Stomach smooth muscle (tissue), 2 donors: ENCODE measurements at regions not wholly inside any gene's neighbourhood (a gene's known extent, or its start where the extent isn't known, plus 50 kb on each side); places are given as distances from the start of the nearest gene placed in this dataset.

Experiments used
- H3K27ac ChIP-seq: one replicate; pipeline ENCODE4 v1.7.0; 2013; ENCODE audit warnings: mild to moderate bottlenecking, low read length, inconsistent platforms
- H3K27me3 ChIP-seq, 2 donors: one replicate each; pipeline ENCODE4 v1.7.0; 2013; ENCODE audit warnings: low read length in 2 of 2; ENCODE audit not compliant: insufficient read depth in 2 of 2, control insufficient read depth in 1 of 2
- H3K36me3 ChIP-seq, 2 donors: one replicate each; pipeline ENCODE4 v1.7.0; 2013; ENCODE audit warnings: low read length in 2 of 2; ENCODE audit not compliant: control insufficient read depth in 2 of 2, insufficient read depth in 2 of 2
- H3K4me1 ChIP-seq: one replicate; pipeline ENCODE4 v1.7.0; 2013; ENCODE audit warnings: low read length; ENCODE audit not compliant: control insufficient read depth, insufficient read depth
- H3K4me3 ChIP-seq, 2 donors: one replicate each; pipeline ENCODE4 v1.7.0; 2013; ENCODE audit warnings: low read length in 2 of 2
- H3K9ac ChIP-seq, 2 donors: one replicate each; pipeline ENCODE4 v1.7.0; 2013; ENCODE audit warnings: low read length in 2 of 2, mild to moderate bottlenecking in 1 of 2
- H3K9me3 ChIP-seq, 2 donors: one replicate each; pipeline ENCODE4 v1.7.0; 2013; ENCODE audit warnings: low read length in 2 of 2; ENCODE audit not compliant: control insufficient read depth in 2 of 2
- donor health status: healthy.
- donor health status: Pancreatic carcinoma.

DNA sequence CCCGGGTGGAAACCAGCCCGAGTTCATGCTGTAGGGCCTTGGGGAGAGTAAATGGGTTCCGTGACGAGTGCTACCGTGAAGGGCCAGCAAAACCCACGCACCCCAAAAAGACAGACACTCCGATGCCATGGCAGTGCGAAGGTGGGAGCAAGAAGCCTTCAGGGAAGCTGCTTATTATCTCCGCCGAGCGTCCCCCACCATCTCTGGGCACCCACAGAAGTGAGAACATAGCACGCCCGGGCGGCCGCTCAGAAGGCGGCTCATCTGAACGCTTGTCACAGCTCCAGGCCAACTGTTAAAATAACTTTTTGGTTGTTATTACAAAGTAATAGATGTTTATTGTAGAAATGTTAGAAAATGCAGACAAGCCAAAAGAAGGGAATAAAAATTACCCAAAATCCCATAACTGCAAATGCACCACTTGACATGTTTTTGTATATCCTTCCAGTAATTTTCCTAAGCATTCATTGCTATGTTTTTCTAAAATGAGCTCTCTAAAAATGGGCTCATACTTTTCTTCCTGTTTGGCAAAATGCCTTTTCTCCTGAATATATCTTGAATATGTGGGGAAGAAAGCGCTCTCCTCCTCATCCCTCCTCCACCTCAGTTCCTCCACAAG lies 234.9 kb downstream of the NPHP4 start:
- H3K9ac ChIP-seq: no peak overlapping the region
- no peaks in the 10 kb centered on the region for H3K36me3 ChIP-seq
- H3K27me3 ChIP-seq: peaks cover 3 to 17% of the 10 kb centered on the region in 2 donors
- no peaks in the 10 kb centered on the region for H3K4me1 ChIP-seq
- H3K27ac ChIP-seq: no peak overlapping the region
- no peak overlapping the region for H3K4me3 ChIP-seq
- no peaks in the 10 kb centered on the region for H3K9me3 ChIP-seq

DNA sequence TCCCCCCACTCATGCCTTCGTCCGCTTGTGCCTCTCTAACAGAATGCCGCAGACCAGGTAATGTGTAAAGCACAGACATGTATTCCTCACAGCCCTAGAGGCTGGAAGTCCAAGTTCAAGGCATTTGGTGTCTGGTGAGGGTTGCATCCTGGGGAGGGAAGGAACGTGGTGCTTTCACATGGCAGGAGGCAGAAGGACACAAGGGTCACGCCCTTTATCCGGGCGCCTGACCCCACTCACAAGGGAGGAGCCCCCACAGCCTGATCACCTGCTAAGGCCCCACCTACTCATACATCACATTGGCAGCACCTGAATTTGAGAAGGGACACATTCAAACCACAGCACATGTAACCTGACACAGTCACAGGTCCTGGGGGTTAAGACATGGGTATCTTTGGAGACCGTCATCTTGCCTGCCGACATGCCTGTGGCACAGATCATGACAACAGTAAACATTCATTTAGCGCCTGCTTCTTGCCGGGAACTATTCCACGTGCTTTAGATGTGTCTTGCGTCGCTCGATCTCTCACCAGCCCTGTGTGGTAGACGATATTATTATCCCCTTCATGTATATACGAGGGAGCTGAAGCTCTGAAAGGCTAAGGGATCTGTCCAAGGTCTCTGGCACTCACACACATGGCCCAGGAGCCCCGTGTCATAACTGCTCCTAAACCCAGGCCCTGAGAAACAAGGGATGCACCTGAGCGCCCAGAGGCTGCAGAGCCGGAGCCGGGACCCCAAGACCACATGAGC lies 235.6 kb downstream of the NPHP4 start:
- no peak overlapping the region for H3K27ac ChIP-seq
- no peaks in the 10 kb centered on the region for H3K36me3 ChIP-seq
- H3K27me3 ChIP-seq: peaks cover 3 to 21% of the 10 kb centered on the region in 2 donors
- H3K9me3 ChIP-seq: no peaks in the 10 kb centered on the region
- no peak overlapping the region for H3K9ac ChIP-seq
- no peaks in the 10 kb centered on the region for H3K4me1 ChIP-seq
- no peak overlapping the region for H3K4me3 ChIP-seq

DNA sequence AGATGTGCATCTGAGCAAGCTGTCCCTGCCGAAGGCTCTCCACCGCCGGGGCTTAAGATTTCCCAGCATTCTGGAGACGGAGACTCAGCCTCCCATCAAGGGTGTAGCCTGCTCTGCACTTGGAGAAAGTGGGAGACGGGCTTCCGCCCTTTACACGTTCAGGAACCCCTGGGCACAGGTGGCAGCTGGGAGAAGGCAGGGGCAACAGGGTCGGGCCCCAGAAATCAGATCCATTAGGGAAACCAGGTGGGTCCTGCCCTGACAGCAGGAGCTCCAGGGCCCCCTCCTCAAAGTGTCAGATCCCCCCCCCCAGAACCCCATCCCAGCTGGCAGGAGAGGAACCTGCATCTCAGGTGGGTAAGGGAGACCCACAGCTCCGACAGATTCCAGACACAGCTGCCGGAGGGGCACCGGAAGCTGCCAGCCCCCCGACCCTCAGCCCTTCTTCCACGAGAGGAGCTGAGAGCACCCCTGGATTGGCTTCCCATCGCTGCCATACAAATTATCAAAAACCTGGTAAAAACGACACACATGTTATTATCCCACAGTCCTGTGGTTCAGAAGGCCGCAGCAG lies 236.6 kb downstream of the NPHP4 start:
- H3K27me3 ChIP-seq: peaks cover 3 to 21% of the 10 kb centered on the region in 2 donors
- no peak overlapping the region for H3K9ac ChIP-seq
- H3K27ac ChIP-seq: no peak overlapping the region
- no peaks in the 10 kb centered on the region for H3K36me3 ChIP-seq
- no peak overlapping the region for H3K4me3 ChIP-seq
- H3K9me3 ChIP-seq: no peaks in the 10 kb centered on the region
- H3K4me1 ChIP-seq: no peaks in the 10 kb centered on the region

DNA sequence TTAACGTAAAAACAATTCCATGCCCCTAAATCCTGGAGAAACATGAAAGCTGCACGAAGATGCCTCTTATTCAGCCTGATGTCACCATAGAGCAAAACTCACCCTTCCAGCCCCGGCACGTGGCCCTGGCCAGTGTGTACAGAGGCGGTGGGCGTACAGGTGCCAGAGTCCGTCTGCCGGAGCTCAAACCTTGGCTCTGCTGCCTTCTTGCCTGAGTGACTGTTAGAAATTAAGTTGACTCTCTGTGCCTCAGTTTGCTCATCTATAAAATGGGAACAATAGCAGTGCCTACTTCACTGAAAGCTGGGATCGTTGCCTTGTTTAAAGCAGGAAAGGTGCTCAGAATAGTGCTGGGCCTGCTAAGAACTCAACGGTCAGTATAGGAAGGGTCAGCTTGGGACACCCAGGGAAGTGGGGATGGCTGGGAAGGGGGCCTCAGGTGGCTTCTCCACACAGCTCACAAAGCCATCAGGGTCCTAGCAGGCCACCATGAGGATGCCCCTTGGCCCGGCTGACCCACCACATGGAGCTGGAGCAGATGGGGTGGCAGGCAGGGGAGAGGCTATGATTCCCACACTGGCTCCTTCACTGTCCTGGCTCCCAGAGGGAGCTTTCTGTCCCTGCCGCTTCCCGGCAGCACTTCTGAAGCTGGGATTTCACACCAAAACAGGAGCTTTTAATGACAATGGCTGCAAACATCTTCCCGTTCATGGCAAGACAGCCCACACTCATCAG lies 237.2 kb downstream of the NPHP4 start:
- Histone ChIP-seq H3K4me1 (no peaks in the 10 kb centered on the region), H3K27me3 (peaks cover 2 to 24% of the 10 kb centered on the region in 2 donors), H3K36me3 (no peaks in the 10 kb centered on the region), H3K4me3 (no peak overlapping the region), H3K9ac (no peak overlapping the region), H3K9me3 (no peaks in the 10 kb centered on the region), H3K27ac (no peak overlapping the region)

DNA sequence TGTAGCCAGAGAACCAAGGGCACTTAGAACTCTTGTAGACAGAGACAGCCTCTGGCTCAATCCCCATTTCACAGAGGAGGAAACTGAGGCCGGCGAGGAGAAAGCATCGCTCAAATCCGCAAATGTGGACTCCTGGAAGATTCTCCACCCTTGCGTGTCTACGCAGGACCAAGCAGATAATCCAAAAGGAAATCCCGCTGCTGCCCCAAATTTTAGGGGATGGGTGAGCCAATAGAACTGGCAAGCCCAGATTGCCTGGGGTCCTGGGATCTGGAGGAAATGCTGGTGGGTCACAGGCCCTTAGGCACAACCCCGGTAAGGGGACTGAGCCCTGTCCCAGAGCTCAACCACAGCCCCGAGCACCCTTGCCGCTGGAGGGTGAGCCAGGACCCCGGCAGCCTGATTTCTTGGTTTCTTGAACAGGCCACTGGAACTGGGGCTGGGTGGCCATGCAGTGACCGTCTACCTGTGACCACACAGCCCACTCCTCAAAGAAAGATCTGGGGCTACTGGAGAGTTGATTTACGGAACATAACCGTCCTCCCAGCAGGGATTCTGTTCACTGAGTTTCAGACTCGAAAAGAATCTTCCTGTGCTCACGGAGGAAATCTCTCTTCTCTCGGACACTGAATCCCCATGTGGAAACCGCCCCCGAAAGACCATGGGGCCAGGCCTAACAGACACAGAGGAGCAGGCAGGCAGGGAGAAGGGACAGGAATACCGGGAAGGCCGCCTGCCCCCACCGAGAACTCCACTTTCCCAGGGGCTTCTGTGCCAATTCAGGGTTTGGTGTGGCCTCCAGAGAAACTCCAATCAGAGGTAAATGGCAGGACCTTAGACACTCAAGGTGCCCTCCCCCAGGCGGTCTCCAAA lies 238.4 kb downstream of the NPHP4 start:
- H3K9me3 ChIP-seq: no peaks in the 10 kb centered on the region
- peaks cover 2 to 32% of the 10 kb centered on the region in 2 donors for H3K27me3 ChIP-seq
- no peak overlapping the region for H3K27ac ChIP-seq
- H3K4me3 ChIP-seq: no peak overlapping the region
- H3K36me3 ChIP-seq: no peaks in the 10 kb centered on the region
- no peaks in the 10 kb centered on the region for H3K4me1 ChIP-seq
- no peak overlapping the region for H3K9ac ChIP-seq

DNA sequence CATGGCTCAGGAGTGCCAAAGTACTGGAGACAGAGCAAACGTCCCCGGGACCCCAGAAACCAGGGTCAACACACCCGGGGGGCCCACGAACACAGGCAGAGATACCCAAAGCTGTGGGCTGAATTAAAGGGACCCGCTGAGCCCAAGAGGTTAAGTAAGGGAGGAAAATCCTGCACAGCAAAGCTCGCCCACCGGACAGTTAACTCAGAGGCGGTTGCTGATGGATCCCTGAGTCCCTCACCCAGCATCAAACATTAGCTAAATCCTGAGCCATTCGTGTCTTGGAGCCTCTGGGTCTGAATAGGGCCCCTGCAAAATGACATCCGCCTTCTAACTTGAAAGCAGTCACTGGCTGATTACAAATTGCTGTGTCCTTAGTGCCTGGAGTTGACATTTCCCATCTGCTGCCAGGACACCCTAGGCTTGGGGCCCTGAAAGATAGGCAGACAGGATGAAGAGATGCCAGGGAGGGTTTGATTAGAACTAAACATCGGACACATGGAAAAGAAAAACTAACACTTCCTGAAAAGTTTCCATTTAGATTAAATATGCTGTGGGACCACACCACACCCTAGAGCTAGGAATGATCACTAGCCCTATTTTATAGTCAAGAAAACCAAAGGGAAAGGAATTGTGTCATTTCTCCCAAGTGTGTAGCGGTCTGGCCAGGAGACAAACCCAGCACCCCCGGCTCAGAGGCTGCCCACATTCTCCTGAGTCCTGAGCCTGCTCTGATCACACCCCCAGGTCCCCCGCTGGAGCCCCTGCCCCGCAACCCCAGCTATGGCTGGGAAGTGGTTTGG lies 239.3 kb downstream of the NPHP4 start:
- peaks cover 3 to 29% of the 10 kb centered on the region in 2 donors for H3K27me3 ChIP-seq

DNA sequence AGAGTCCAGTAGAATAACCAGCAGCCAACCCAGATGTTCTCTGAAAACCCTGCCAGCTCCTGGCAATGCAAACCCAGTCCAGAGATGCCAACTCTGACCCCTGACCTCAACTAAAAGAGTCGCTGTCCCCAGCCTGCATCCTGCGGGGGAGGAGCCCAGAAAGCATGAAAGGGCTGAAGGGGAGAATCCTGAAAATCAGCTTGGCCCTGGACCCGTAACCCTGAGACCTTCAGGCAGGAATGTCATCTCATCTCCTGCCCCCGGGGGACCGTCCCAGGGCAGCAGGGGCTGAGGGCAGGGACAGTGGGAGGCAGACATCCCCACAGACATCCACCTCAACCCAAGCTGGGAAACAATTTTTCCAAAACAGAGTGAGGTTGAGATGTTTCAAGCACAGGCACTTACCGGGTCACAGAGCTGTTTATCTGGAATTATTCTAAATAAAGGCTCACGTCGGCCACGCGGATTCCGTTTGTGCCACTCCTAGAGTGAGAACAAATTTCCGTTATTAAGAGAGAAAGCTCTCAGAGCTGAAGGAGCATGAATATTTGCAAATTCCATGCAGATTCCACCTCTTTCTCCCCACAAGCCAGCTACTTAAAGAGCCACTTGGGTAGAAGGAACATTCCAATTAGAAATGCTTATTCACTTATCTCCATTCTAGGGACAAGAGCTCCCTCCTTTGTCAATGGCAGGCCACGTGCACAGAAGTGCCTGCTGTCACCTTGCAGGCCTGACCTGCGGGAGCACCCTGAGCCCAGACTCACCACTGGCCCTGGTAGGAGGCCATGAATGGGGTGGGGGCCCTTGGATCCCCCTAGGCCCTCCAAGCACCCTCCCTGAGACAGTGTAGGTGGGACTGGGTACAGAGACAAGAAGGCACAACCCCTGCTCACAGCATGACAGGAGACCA lies 240.1 kb downstream of the NPHP4 start:
- no peaks in the 10 kb centered on the region for H3K4me1 ChIP-seq
- H3K27ac ChIP-seq: no peak overlapping the region
- H3K27me3 ChIP-seq: peaks cover 4 to 27% of the 10 kb centered on the region in 2 donors
- H3K9ac ChIP-seq: no peak overlapping the region
- H3K9me3 ChIP-seq: no peaks in the 10 kb centered on the region
- no peak overlapping the region for H3K4me3 ChIP-seq
- H3K36me3 ChIP-seq: no peaks in the 10 kb centered on the region

More for the DNA sequence above, 239.3 kb downstream of the NPHP4 start:
- no peaks in the 10 kb centered on the region for H3K9me3 ChIP-seq
- no peaks in the 10 kb centered on the region for H3K36me3 ChIP-seq
- no peak overlapping the region for H3K4me3 ChIP-seq
- H3K27ac ChIP-seq: no peak overlapping the region
- no peak overlapping the region for H3K9ac ChIP-seq
- no peaks in the 10 kb centered on the region for H3K4me1 ChIP-seq

DNA sequence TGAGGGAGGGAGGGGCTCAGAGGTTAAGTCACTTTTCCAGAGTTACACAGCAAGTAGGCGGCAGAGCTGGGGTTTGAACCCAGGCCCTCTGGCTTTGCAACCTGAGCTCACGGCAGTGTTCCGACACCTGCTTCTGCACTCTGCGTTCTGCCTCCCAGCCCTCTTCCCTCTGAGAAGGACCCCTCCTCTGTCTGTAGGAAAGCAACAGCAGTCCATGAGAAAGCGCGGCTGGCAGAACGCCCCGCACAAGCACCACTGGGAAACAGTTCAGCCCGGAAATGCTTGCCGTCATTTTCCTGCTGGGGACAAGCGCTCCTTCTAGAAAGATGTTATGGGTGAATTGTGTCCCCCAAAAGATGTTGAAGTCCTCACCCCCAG lies 241.1 kb downstream of the NPHP4 start:
- no peaks in the 10 kb centered on the region for H3K9me3 ChIP-seq
- H3K4me3 ChIP-seq: no peak overlapping the region
- H3K36me3 ChIP-seq: no peaks in the 10 kb centered on the region
- peaks cover 8 to 23% of the 10 kb centered on the region in 2 donors for H3K27me3 ChIP-seq
- H3K9ac ChIP-seq: no peak overlapping the region
- H3K27ac ChIP-seq: no peak overlapping the region
- no peaks in the 10 kb centered on the region for H3K4me1 ChIP-seq
